Mammary epithelial cell (primary cell): ENCODE measurements at regions not wholly inside any gene's neighbourhood (a gene's known extent, or its start where the extent isn't known, plus 50 kb on each side); places are given as distances from the start of the nearest gene placed in this dataset.

Experiments
- EZH2 ChIP-seq: IDR thresholded peaks from 2 replicates; pipeline ENCODE4 v1.6.1; 2012; ENCODE audit warnings: low read length, inconsistent platforms, borderline replicate concordance
- TF ChIP-seq, protein P1 (sequence below), 2 donors: IDR thresholded peaks in 1 of 2; conservative IDR thresholded peaks in 1 of 2; 2 replicates each; pipeline ENCODE4 v1.5.1; 2011 to 2012; ENCODE audit warnings: inconsistent platforms in 2 of 2, low read length in 2 of 2, mild to moderate bottlenecking in 2 of 2, control low read depth in 1 of 2, low read depth in 1 of 2; ENCODE audit not compliant: insufficient read depth in 1 of 2; ENCODE audit errors: extremely low read depth in 1 of 2

- TF ChIP-seq, protein P1, sequence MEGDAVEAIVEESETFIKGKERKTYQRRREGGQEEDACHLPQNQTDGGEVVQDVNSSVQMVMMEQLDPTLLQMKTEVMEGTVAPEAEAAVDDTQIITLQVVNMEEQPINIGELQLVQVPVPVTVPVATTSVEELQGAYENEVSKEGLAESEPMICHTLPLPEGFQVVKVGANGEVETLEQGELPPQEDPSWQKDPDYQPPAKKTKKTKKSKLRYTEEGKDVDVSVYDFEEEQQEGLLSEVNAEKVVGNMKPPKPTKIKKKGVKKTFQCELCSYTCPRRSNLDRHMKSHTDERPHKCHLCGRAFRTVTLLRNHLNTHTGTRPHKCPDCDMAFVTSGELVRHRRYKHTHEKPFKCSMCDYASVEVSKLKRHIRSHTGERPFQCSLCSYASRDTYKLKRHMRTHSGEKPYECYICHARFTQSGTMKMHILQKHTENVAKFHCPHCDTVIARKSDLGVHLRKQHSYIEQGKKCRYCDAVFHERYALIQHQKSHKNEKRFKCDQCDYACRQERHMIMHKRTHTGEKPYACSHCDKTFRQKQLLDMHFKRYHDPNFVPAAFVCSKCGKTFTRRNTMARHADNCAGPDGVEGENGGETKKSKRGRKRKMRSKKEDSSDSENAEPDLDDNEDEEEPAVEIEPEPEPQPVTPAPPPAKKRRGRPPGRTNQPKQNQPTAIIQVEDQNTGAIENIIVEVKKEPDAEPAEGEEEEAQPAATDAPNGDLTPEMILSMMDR (conservative IDR thresholded peaks at IDR 0.05 in 1 of 2, IDR thresholded peaks at IDR 0.05 in 1 of 2; ENCODE audit: extremely low read depth in 1 of 2, insufficient read depth in 1 of 2, low read depth in 1 of 2, low read length in 2 of 2), result no peak
- no peak for TF ChIP-seq EZH2
Measured at GRCh38 chr5:97377582-97377981, 194.5 kb upstream of the RIOK2 start.
